Skeletal muscle cell (primary cell): ENCODE measurements at regions not wholly inside any gene's neighbourhood (a gene's known extent, or its start where the extent isn't known, plus 50 kb on each side); places are given as distances from the start of the nearest gene placed in this dataset.

ENCODE experiments used
- DNase-seq: peaks from one replicate; pipeline ENCODE4 v3.0.0-alpha.2; 2010; ENCODE audit warnings: low read depth
- H3K4me3 ChIP-seq: 2 replicates; pipeline ENCODE4 v1.5.1; 2011; ENCODE audit warnings: low read depth, mild to moderate bottlenecking, control low read depth, low read length, moderate library complexity

DNA sequence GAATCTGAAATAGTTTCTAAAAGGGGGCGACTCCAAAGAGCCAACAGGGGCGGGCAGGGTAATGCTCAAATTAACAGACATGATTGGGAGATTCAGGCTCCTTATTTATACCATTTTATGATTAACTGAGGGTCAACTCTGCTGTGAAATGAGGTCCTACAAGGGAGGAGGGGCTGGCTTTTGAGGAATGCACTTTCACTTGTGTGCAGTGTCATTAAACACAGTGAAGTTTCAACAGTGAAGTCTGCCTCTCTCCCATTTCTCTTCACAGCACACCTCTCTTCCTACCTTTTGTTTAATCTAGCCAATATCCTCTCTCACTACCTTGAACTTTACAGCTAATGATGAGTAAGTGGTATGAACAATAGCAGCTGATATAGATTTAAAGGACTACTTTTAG is 557.3 kb upstream of the CITED2 start:
- no peak overlapping the region for H3K4me3 ChIP-seq
- no peak for DNase-seq

DNA sequence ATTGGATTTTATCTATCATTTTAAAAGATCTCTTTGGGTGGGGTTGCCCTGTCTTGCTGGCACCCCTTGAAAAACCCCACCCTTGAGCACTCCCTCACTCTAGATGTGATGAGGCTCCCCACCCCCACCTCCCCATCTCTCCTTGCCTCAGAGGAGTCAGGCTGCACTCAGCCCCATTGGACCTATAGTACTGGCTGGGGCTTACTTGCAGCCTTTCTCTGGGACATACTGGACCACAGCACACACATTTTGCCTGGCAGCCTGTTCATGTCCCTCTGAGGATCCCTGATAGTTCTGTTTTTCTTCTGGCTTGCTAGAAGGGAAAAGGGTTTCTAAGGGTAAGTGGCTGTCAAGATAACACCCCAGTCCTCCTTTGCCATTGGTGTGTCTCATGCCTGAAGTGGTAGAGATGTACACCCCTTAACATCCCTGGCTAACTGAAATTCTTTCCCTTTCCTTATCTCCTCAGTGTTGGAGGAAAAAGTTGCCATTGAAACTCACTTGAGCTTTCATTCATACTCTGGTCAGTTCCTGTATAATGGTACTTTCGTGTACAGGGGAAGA is 553.4 kb upstream of the CITED2 start:
- no peak for DNase-seq
- H3K4me3 ChIP-seq, result no peak overlapping the region

- DNase-seq, result peak; percentile 81
- no peak overlapping the region for H3K4me3 ChIP-seq
Observed at GRCh38 chr6:139927236-139927635, 552.8 kb upstream of the CITED2 start.

DNA sequence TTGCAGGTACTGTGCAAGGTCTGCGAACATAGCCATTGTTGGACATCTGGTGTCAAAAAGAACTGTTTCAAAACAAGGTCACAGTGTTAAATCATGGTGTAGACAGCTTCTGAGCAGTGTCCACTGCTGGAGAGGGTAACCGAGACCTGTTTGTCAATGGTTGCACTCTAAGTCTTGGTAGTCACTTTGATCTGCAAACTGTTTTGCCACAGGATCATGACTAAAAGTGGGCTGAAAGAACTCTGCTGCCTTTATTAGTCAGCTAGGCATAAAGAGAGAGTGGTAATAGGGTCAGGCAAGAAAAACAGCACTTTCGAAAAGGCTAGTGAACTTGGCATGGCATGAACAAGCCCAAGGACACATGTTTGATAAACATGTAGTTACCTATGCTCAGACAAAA is 552.3 kb upstream of the CITED2 start:
- DNase-seq, result peak; percentile 67
- H3K4me3 ChIP-seq, result no peak overlapping the region

GRCh38 chr6:139925894-139926641 is 551.6 kb upstream of the CITED2 start:
- H3K4me3 ChIP-seq, result no peak overlapping the region
- peak; percentile 99 for DNase-seq

DNA sequence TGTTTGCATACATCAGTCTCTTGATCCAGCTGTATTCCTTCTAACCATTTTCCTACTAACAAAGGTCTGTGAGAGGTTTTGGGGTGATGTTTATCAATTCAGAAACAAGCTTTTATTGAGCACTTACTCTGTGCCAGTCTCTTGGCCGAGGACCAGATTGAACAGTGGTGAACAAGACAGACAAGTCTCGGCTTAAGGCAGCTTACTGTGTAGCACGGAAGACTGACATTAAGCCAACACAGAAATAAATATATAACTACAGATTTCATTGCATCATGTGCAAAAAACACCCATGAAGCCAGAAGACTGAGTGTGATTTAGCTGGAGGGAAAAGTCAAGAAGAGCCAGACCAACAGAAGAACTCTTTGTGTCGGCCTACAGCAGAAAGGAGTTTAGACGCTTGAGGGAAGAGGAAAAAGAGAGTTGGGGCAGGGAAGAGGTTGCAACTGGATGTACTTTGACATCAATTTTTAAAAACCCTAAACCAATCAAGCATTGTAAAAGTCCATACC is 549.6 kb upstream of the CITED2 start:
- DNase-seq, result no peak
- H3K4me3 ChIP-seq, result no peak overlapping the region

DNA sequence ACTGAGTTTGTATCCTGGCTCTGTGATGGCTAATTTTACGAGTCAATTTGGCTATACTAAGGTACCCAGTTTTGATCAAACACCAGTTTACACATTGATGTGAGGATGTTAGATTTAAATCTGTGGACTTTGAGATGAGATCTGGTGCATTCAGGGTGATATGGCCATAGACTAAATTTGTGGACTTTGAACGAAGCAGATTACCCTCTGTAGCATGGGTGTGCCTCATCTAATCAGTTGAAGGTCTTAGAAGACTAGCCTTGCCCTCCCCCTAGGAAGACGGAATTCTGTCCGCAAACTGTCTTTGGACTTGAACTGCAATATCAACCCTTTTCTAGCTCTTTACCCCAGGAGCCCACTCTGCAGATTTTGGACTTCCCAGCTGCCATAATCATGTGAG is 547.8 kb upstream of the CITED2 start:
- H3K4me3 ChIP-seq, result no peak overlapping the region
- no peak for DNase-seq

GRCh38 chr6:139920776-139921100 is 546.3 kb upstream of the CITED2 start:
- no peak for DNase-seq
- no peak overlapping the region for H3K4me3 ChIP-seq

GRCh38 chr6:139920027-139920775 is 545.8 kb upstream of the CITED2 start:
- H3K4me3 ChIP-seq, result no peak overlapping the region
- no peak for DNase-seq

GRCh38 chr6:139919107-139920026 is 544.9 kb upstream of the CITED2 start:
- no peak for DNase-seq
- no peak overlapping the region for H3K4me3 ChIP-seq

DNA sequence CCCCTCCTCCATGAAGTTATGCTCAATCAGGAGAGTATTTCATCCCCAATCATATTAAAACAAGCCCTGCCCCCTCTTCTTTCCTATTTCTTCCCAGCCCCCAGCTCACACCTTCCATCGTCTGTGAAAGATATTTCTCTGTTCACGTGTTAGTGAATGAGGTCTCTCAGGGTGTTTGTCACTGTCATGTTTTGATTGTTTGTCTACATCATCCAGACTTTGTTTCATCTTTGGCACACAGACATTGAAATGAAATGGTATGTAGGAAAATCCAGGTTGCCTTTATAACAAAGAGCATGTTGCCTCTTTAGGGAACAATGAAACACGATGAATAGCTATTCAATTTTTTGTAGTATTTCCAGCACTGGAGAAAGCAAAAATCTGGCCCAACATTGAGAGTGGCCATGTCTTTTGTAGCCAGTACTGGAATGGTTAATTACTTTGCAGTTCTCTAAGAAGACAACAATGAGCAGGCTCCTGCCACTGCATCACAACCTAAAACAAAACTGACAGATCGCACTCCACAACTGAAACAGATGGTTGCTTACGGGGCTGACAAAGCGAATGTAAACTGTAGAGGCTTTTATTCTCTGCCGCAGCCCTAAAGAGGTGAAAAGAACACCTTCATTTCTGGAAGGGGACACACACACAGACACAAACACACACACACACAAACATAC is 543.6 kb upstream of the CITED2 start:
- H3K4me3 ChIP-seq, result no peak overlapping the region
- no peak for DNase-seq

DNA sequence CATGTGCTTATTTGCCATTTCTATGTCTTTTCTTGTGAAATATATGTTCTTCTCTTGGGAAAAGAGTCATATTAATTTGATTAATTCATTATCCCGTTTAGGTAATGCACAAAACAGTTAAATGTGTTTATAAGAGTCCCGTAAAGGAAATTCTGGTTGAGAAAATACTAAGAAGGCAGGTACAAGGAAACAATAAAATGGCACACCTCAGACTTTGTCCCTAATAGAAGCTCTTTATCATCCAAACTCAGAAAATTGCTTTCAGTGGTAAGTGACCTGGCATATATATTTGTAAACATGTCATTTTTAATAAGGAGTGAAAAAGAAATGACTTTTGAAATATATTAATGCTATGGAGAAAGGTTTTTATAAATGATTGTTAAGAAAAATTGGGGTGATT is 540.5 kb upstream of the CITED2 start:
- no peak overlapping the region for H3K4me3 ChIP-seq
- no peak for DNase-seq

GRCh38 chr6:139912735-139913400 is 538.4 kb upstream of the CITED2 start:
- no peak for DNase-seq
- no peak overlapping the region for H3K4me3 ChIP-seq

DNA sequence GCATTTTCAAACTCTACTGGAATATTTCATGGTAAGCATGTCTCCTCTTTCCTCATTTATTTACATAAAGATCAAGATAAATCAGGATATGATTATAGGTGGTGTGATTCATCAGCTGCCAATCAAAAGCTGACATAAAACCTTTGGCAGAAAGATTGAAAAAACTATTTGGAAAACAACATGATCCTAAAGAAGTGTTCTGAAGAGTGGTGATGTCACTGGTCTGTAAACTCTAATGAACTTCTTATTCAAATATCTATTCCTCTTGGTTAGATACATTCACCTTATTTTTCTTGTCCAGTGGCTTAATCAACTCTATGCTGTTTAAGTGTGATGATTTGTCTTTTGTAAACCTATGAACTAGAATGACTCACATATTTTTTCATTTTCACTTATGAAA is 535.5 kb upstream of the CITED2 start:
- H3K4me3 ChIP-seq, result no peak overlapping the region
- DNase-seq, result no peak

- no peak for DNase-seq
- H3K4me3 ChIP-seq, result no peak overlapping the region
Observed at GRCh38 chr6:139905404-139906052, 531.1 kb upstream of the CITED2 start.

- DNase-seq, result no peak
- no peak overlapping the region for H3K4me3 ChIP-seq
Observed at GRCh38 chr6:139904568-139904967, 530.1 kb upstream of the CITED2 start.

GRCh38 chr6:139904158-139904533 is 529.7 kb upstream of the CITED2 start:
- H3K4me3 ChIP-seq, result no peak overlapping the region
- DNase-seq, result no peak

GRCh38 chr6:139903411-139904157 is 529.1 kb upstream of the CITED2 start:
- no peak overlapping the region for H3K4me3 ChIP-seq
- DNase-seq, result no peak
